Astrocyte (in vitro differentiated cells and primary cell): ENCODE measurements at regions not wholly inside any gene's neighbourhood (a gene's known extent, or its start where the extent isn't known, plus 50 kb on each side); places are given as distances from the start of the nearest gene placed in this dataset.

Experiments used
- DNase-seq: peaks from one replicate; pipeline ENCODE4 v3.0.0-alpha.2; 2010; ENCODE audit warnings: low read depth
- FAIRE-seq: peaks from 2 replicates; lab custom pipeline; 2011; peaks lifted over from hg19 to GRCh38; lab: Jason Lieb, UNC
- H2AFZ ChIP-seq: 2 replicates; pipeline ENCODE4 v1.6.0; 2012; ENCODE audit warnings: low read depth, low read length, inconsistent platforms
- H3K27ac ChIP-seq: 2 replicates; pipeline ENCODE4 v1.5.1; 2011; ENCODE audit warnings: low read depth, low read length, inconsistent platforms
- H3K27me3 ChIP-seq: 2 replicates; pipeline ENCODE4 v1.6.0; 2011; ENCODE audit warnings: low read length, inconsistent platforms; ENCODE audit not compliant: insufficient read depth
- H3K36me3 ChIP-seq: 2 replicates; pipeline ENCODE4 v1.5.1; 2011; ENCODE audit warnings: low read length, inconsistent platforms; ENCODE audit not compliant: insufficient read depth
- H3K4me1 ChIP-seq: 2 replicates; pipeline ENCODE4 v1.5.1; 2011; ENCODE audit warnings: low read length, inconsistent platforms; ENCODE audit not compliant: insufficient read depth
- H3K4me2 ChIP-seq: 2 replicates; pipeline ENCODE4 v1.6.0; 2012; ENCODE audit warnings: low read length, inconsistent platforms
- H3K4me3 ChIP-seq: 2 replicates; pipeline ENCODE4 v1.5.1; 2011; ENCODE audit warnings: low read depth, mild to moderate bottlenecking, low read length, inconsistent platforms; ENCODE audit not compliant: insufficient read depth
- H3K79me2 ChIP-seq: 2 replicates; pipeline ENCODE4 v1.6.0; 2012; ENCODE audit warnings: mild to moderate bottlenecking, low read length, inconsistent platforms; ENCODE audit not compliant: insufficient read depth
- H3K9ac ChIP-seq: 2 replicates; pipeline ENCODE4 v1.6.0; 2012; ENCODE audit warnings: mild to moderate bottlenecking, low read length, inconsistent platforms
- H3K9me3 ChIP-seq: 2 replicates; pipeline ENCODE4 v1.5.1; 2012; ENCODE audit warnings: low read depth, mild to moderate bottlenecking, low read length, inconsistent platforms; ENCODE audit not compliant: insufficient read depth
- H4K20me1 ChIP-seq: 2 replicates; pipeline ENCODE4 v1.6.0; 2012; ENCODE audit warnings: low read length, inconsistent platforms; ENCODE audit not compliant: insufficient read depth
- H3K27ac Mint-ChIP-seq: one replicate; pipeline ENCODE4 v1.8.0; 2021; ENCODE audit warnings: mild to moderate bottlenecking, mixed read lengths; ENCODE audit not compliant: unreplicated experiment
- H3K27me3 Mint-ChIP-seq: one replicate; pipeline ENCODE4 v1.8.0; 2021; ENCODE audit warnings: low read depth, mixed read lengths; ENCODE audit not compliant: unreplicated experiment
- H3K36me3 Mint-ChIP-seq: one replicate; pipeline ENCODE4 v1.8.0; 2021; ENCODE audit warnings: low read depth, mixed read lengths; ENCODE audit not compliant: unreplicated experiment
- H3K4me1 Mint-ChIP-seq: one replicate; pipeline ENCODE4 v1.8.0; 2021; ENCODE audit warnings: low read depth, mixed read lengths; ENCODE audit not compliant: unreplicated experiment
- H3K4me3 Mint-ChIP-seq: one replicate; pipeline ENCODE4 v1.8.0; 2021; ENCODE audit warnings: mild to moderate bottlenecking, moderate library complexity, mixed read lengths; ENCODE audit not compliant: unreplicated experiment
- H3K9me3 Mint-ChIP-seq: one replicate; pipeline ENCODE4 v1.8.0; 2021; ENCODE audit warnings: mild to moderate bottlenecking, mixed read lengths; ENCODE audit not compliant: unreplicated experiment
- CTCF ChIP-seq: IDR thresholded peaks from 2 replicates; pipeline ENCODE4 v1.5.1; 2011; ENCODE audit warnings: low read depth, mild to moderate bottlenecking, inconsistent platforms, low read length, moderate library complexity; ENCODE audit not compliant: insufficient read depth
- EZH2 ChIP-seq: IDR thresholded peaks from 2 replicates; pipeline ENCODE4 v1.6.1; 2012; ENCODE audit warnings: mild to moderate bottlenecking, low read length, inconsistent platforms; ENCODE audit not compliant: insufficient read depth

GRCh38 chr18:42620657-42621056 is 494.8 kb downstream of the RIT2 start:
- H3K9ac ChIP-seq = no peak overlapping the region
- H3K9me3 Mint-ChIP-seq = peaks cover 3% of the 10 kb centered on the region
- H4K20me1 ChIP-seq = no peaks in the 10 kb centered on the region
- no peak overlapping the region for H2AFZ ChIP-seq
- no peaks in the 10 kb centered on the region for H3K4me1 Mint-ChIP-seq
- H3K27me3 Mint-ChIP-seq = no peaks in the 10 kb centered on the region
- TF ChIP-seq CTCF = no peak
- no peak for TF ChIP-seq EZH2
- no peaks in the 10 kb centered on the region for H3K36me3 Mint-ChIP-seq
- no peaks in the 10 kb centered on the region for H3K27me3 ChIP-seq
- no peaks in the 10 kb centered on the region for H3K36me3 ChIP-seq
- no peak overlapping the region for H3K4me2 ChIP-seq
- H3K27ac ChIP-seq = no peak overlapping the region
- no peaks in the 10 kb centered on the region for H3K4me1 ChIP-seq
- no peak overlapping the region for H3K4me3 ChIP-seq
- H3K4me3 Mint-ChIP-seq = no peak overlapping the region
- H3K27ac Mint-ChIP-seq = no peak overlapping the region
- DNase-seq (no peak), FAIRE-seq (no peak)
- H3K9me3 ChIP-seq = no peaks in the 10 kb centered on the region
- H3K79me2 ChIP-seq = no peaks in the 10 kb centered on the region

- no peak overlapping the region for H3K27ac ChIP-seq
- H3K4me1 ChIP-seq = no peaks in the 10 kb centered on the region
- H3K36me3 ChIP-seq = no peaks in the 10 kb centered on the region
- FAIRE-seq (no peak), DNase-seq (peak; percentile 6)
- H3K4me2 ChIP-seq = no peak overlapping the region
- Mint-ChIP-seq H3K27ac (no peak overlapping the region), H3K27me3 (no peaks in the 10 kb centered on the region), H3K4me1 (no peaks in the 10 kb centered on the region), H3K9me3 (no peaks in the 10 kb centered on the region), H3K36me3 (no peaks in the 10 kb centered on the region), H3K4me3 (no peak overlapping the region)
- H3K27me3 ChIP-seq = no peaks in the 10 kb centered on the region
- H2AFZ ChIP-seq = no peak overlapping the region
- H3K9me3 ChIP-seq = no peaks in the 10 kb centered on the region
- no peak for TF ChIP-seq CTCF
- no peak for TF ChIP-seq EZH2
- no peaks in the 10 kb centered on the region for H4K20me1 ChIP-seq
- H3K9ac ChIP-seq = no peak overlapping the region
- H3K4me3 ChIP-seq = no peak overlapping the region
- H3K79me2 ChIP-seq = no peaks in the 10 kb centered on the region
Observed at GRCh38 chr18:42623935-42624334, 491.6 kb downstream of the RIT2 start.

- no peaks in the 10 kb centered on the region for H3K4me1 ChIP-seq
- H4K20me1 ChIP-seq = no peaks in the 10 kb centered on the region
- H3K79me2 ChIP-seq = no peaks in the 10 kb centered on the region
- H3K9ac ChIP-seq = no peak overlapping the region
- FAIRE-seq (no peak), DNase-seq (no peak)
- Mint-ChIP-seq H3K4me3 (no peak overlapping the region), H3K9me3 (no peaks in the 10 kb centered on the region), H3K4me1 (no peaks in the 10 kb centered on the region), H3K27ac (no peak overlapping the region), H3K27me3 (no peaks in the 10 kb centered on the region), H3K36me3 (no peaks in the 10 kb centered on the region)
- H3K27me3 ChIP-seq = no peaks in the 10 kb centered on the region
- no peak overlapping the region for H3K4me3 ChIP-seq
- H2AFZ ChIP-seq = no peak overlapping the region
- no peaks in the 10 kb centered on the region for H3K36me3 ChIP-seq
- H3K9me3 ChIP-seq = no peaks in the 10 kb centered on the region
- no peak overlapping the region for H3K4me2 ChIP-seq
- no peak overlapping the region for H3K27ac ChIP-seq
- TF ChIP-seq EZH2 (no peak), CTCF (no peak)
Observed at GRCh38 chr18:42632801-42633200, 482.7 kb downstream of the RIT2 start.
